GM23338 (cell line): ENCODE measurements at regions not wholly inside any gene's neighbourhood (a gene's known extent, or its start where the extent isn't known, plus 50 kb on each side); places are given as distances from the start of the nearest gene placed in this dataset.

Experiments
- ATAC-seq: fragments of 200-7000 bp; cut with Tn5 transposase; 3 replicates; pipeline ENCODE4 v1.9.1; 2020
- DNase-seq: peaks from one replicate; pipeline ENCODE4 v3.0.0-alpha.2; 2015; ENCODE audit warnings: low spot score
- H2AFZ ChIP-seq: fragments of 200-600 bp; sonication (generic); 2 replicates; pipeline ENCODE4 v1.8.0; 2016; ENCODE audit warnings: antibody characterized with exemption, mild to moderate bottlenecking, moderate library complexity
- H3F3A ChIP-seq: fragments of 200-600 bp; sonication (generic); replicated peaks from 2 replicates; pipeline ENCODE4 v1.8.0; 2017; ENCODE audit warnings: antibody characterized with exemption, mixed run types, low read depth
- H3K27ac ChIP-seq: fragments of 200-600 bp; sonication (generic); 2 replicates; pipeline ENCODE4 v1.6.1; 2016; ENCODE audit warnings: low read depth
- H3K27me3 ChIP-seq: fragments of 200-600 bp; sonication (generic); 2 replicates; pipeline ENCODE4 v1.8.0; 2016; ENCODE audit warnings: mild to moderate bottlenecking, mixed run types, moderate library complexity; ENCODE audit not compliant: insufficient read depth
- H3K36me3 ChIP-seq: fragments of 200-600 bp; sonication (generic); 2 replicates; pipeline ENCODE4 v1.8.0; 2016; ENCODE audit warnings: mild to moderate bottlenecking; ENCODE audit not compliant: insufficient read depth
- H3K4me1 ChIP-seq: fragments of 200-600 bp; sonication (generic); 2 replicates; pipeline ENCODE4 v1.8.0; 2016; ENCODE audit warnings: mild to moderate bottlenecking, moderate library complexity; ENCODE audit not compliant: insufficient read depth
- H3K4me2 ChIP-seq: fragments of 200-600 bp; sonication (generic); 2 replicates; pipeline ENCODE4 v1.7.1; 2017; ENCODE audit warnings: mixed run types
- H3K4me3 ChIP-seq: fragments of 200-600 bp; sonication (generic); 2 replicates; pipeline ENCODE4 v1.6.1; 2016; ENCODE audit warnings: mixed run types
- H3K79me2 ChIP-seq: fragments of 200-600 bp; sonication (generic); replicated peaks from 2 replicates; pipeline ENCODE4 v1.8.0; 2017; ENCODE audit warnings: mild to moderate bottlenecking; ENCODE audit not compliant: insufficient read depth
- H3K9me2 ChIP-seq: fragments of 200-600 bp; sonication (generic); 2 replicates; pipeline ENCODE4 v1.8.0; 2017; ENCODE audit not compliant: insufficient read depth
- H4K20me1 ChIP-seq: fragments of 200-600 bp; sonication (generic); replicated peaks from 2 replicates; pipeline ENCODE4 v1.8.0; 2017; ENCODE audit warnings: mild to moderate bottlenecking; ENCODE audit not compliant: insufficient read depth
- H3K27ac Mint-ChIP-seq: 2 replicates; pipeline ENCODE4 v1.8.0; 2020; ENCODE audit warnings: inconsistent platforms, mild to moderate bottlenecking, moderate library complexity, mixed read lengths
- H3K27me3 Mint-ChIP-seq: 3 replicates; pipeline ENCODE4 v1.8.0; 2022; ENCODE audit warnings: low read depth, mild to moderate bottlenecking, moderate library complexity, mixed read lengths, inconsistent platforms; ENCODE audit not compliant: insufficient read depth, poor library complexity
- H3K36me3 Mint-ChIP-seq: 3 replicates; pipeline ENCODE4 v1.8.0; 2021; ENCODE audit warnings: low read depth, mild to moderate bottlenecking, inconsistent platforms, moderate library complexity, mixed read lengths
- H3K4me1 Mint-ChIP-seq: 3 replicates; pipeline ENCODE4 v1.8.0; 2020; ENCODE audit warnings: mild to moderate bottlenecking, inconsistent platforms, mixed read lengths
- H3K4me3 Mint-ChIP-seq: 3 replicates; pipeline ENCODE4 v1.8.0; 2021; ENCODE audit warnings: moderate library complexity, mild to moderate bottlenecking, inconsistent platforms, mixed read lengths
- H3K9me3 Mint-ChIP-seq: 3 replicates; pipeline ENCODE4 v1.8.0; 2020; ENCODE audit warnings: moderate library complexity, mild to moderate bottlenecking, inconsistent platforms, mixed read lengths
- CREB1 ChIP-seq: fragments of 250-450 bp; sonication (Bioruptor Pico); IDR thresholded peaks from 2 replicates; pipeline ENCODE4 v1.5.0; 2020; ENCODE audit warnings: low read depth, mild to moderate bottlenecking, moderate library complexity
- EZH2 ChIP-seq: fragments of 200-600 bp; sonication (generic); IDR thresholded peaks from one replicate; pipeline ENCODE4 v1.8.0; 2017; ENCODE audit warnings: antibody characterized with exemption, mild to moderate bottlenecking, low read depth; ENCODE audit not compliant: unreplicated experiment
- NANOG ChIP-seq: IDR thresholded peaks from 2 replicates; pipeline ENCODE4 v1.6.1; 2016; ENCODE audit warnings: antibody characterized with exemption, borderline replicate concordance
- STAT1 ChIP-seq: IDR thresholded peaks from one replicate; pipeline ENCODE4 v1.6.1; 2016; ENCODE audit warnings: antibody characterized with exemption; ENCODE audit not compliant: unreplicated experiment
- ZNF114 ChIP-seq: fragments of 250-450 bp; sonication (Bioruptor Pico); IDR thresholded peaks from 2 replicates; pipeline ENCODE4 v1.5.0; 2020; ENCODE audit warnings: mild to moderate bottlenecking, moderate library complexity
- ZNF331 ChIP-seq: fragments of 250-450 bp; sonication (Bioruptor Pico); IDR thresholded peaks from 2 replicates; pipeline ENCODE4 v1.5.0; 2020; ENCODE audit warnings: low read depth, mild to moderate bottlenecking, moderate library complexity
- TF ChIP-seq, protein P1 (sequence below), 2 experiments: fragments of 200-600 bp in 1 of 2; sonication (generic) in 1 of 2; conservative IDR thresholded peaks; 2 replicates each; pipeline versions ENCODE4 v1.5.1 to v1.6.1; 2016 to 2017; ENCODE audit warnings: antibody characterized with exemption in 2 of 2, low read depth in 2 of 2, mild to moderate bottlenecking in 2 of 2, moderate library complexity in 1 of 2
- TF ChIP-seq, protein P2 (sequence below): IDR thresholded peaks from 2 replicates; pipeline ENCODE4 v1.6.1; 2016; ENCODE audit warnings: antibody characterized with exemption
- TF ChIP-seq, protein P3 (sequence below): fragments of 250-450 bp; sonication (Bioruptor Pico); IDR thresholded peaks from 2 replicates; pipeline ENCODE4 v1.5.0; 2020; ENCODE audit warnings: mild to moderate bottlenecking, moderate library complexity
- TF ChIP-seq, protein P4 (sequence below): IDR thresholded peaks from one replicate; pipeline ENCODE4 v1.6.1; 2018; ENCODE audit warnings: antibody characterized with exemption; ENCODE audit not compliant: unreplicated experiment

DNA sequence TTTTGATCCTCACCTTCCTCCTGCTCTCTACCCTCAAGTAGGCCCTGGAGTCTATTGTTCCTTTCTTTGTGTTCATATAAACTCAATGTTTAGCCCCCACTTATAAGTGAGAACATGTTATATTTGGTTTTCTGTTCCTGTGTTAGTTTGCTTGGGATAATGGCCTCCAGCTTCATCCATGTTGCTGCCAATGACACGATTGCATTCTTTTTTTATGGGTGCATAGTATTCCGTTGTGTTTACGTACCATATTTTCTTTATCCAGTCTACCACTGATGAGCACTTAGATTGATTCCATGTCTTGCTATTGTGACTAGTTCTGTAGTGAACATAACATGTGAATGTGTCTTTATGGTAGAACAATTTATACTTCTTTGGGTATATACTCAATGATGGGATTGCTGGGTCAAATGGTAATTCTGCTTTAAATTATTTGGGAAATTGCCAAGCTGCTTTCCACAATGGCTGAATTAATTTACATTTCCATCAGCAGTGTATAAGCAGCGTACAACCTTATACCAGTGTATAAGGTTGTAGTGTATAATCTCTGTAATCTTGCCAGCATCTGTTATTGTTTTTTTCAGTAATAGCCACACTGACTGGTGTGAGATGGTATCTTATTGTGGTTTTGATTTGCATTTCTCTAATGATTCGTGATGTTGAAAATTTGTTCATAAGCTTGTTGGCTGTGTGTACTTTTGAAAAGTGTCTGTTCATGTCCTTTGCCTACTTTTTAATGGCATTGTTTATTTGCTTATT is 288.9 kb downstream of the KCNRG start (continued):
- TF ChIP-seq NANOG: no peak
- TF ChIP-seq, protein P1, sequence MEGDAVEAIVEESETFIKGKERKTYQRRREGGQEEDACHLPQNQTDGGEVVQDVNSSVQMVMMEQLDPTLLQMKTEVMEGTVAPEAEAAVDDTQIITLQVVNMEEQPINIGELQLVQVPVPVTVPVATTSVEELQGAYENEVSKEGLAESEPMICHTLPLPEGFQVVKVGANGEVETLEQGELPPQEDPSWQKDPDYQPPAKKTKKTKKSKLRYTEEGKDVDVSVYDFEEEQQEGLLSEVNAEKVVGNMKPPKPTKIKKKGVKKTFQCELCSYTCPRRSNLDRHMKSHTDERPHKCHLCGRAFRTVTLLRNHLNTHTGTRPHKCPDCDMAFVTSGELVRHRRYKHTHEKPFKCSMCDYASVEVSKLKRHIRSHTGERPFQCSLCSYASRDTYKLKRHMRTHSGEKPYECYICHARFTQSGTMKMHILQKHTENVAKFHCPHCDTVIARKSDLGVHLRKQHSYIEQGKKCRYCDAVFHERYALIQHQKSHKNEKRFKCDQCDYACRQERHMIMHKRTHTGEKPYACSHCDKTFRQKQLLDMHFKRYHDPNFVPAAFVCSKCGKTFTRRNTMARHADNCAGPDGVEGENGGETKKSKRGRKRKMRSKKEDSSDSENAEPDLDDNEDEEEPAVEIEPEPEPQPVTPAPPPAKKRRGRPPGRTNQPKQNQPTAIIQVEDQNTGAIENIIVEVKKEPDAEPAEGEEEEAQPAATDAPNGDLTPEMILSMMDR (conservative IDR thresholded peaks at IDR 0.05; ENCODE audit: low read depth in 2 of 2): no peak
- no peak for TF ChIP-seq STAT1
- no peak for TF ChIP-seq ZNF331
- TF ChIP-seq CREB1 (CRISPR knock-in tag): no peak
- TF ChIP-seq ZNF114 (CRISPR knock-in tag): no peak

DNA sequence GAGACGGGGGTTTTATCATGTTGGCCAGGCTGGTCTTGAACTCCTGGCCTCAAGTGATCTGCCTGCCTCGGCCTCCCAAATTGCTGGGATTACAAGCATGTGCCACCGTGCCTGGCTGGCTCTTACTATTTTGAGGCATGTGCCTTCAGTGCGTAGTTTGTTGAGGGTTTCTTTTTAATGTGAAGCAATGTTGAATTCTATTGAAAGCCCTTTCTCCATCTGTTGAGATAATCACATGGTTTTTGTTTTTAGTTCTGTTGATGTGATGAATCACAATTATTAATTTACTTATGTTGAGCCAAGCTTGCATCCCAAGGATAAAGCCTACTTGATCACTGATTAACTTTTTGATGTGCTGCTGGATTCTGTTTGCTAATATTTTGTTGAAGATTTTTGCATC is 290.9 kb downstream of the KCNRG start:
- H3K4me1 ChIP-seq: peaks cover 6% of the 10 kb centered on the region
- no peaks in the 10 kb centered on the region for H3F3A ChIP-seq
- peaks cover 3% of the 10 kb centered on the region; the same call in 2 of the 3 replicates for H3K9me3 Mint-ChIP-seq
- no peaks in the 10 kb centered on the region; the same call in 1 of the 2 replicates for H4K20me1 ChIP-seq
- no peak overlapping the region for H2AFZ ChIP-seq
- ATAC-seq: no peak
- H3K27ac Mint-ChIP-seq: no peak overlapping the region
- no peak overlapping the region for H3K4me3 ChIP-seq
- H3K27me3 Mint-ChIP-seq: no peaks in the 10 kb centered on the region
- no peaks in the 10 kb centered on the region for H3K36me3 ChIP-seq
- H3K4me3 Mint-ChIP-seq: no peak overlapping the region
- H3K9me2 ChIP-seq: peaks cover 6% of the 10 kb centered on the region; the same call in 1 of the 2 replicates
- DNase-seq: no peak
- H3K4me2 ChIP-seq: no peak overlapping the region
- no peak overlapping the region for H3K27ac ChIP-seq
- no peaks in the 10 kb centered on the region; the same call in 1 of the 2 replicates for H3K27me3 ChIP-seq
- H3K4me1 Mint-ChIP-seq: peaks cover 3% of the 10 kb centered on the region; the same call in 2 of the 3 replicates
- no peaks in the 10 kb centered on the region for H3K79me2 ChIP-seq
- peaks cover 3% of the 10 kb centered on the region; the same call in 2 of the 3 replicates for H3K36me3 Mint-ChIP-seq
- TF ChIP-seq STAT1 (no peak), ZNF331 (no peak), EZH2 (no peak), NANOG (no peak)
- TF ChIP-seq, protein P2, sequence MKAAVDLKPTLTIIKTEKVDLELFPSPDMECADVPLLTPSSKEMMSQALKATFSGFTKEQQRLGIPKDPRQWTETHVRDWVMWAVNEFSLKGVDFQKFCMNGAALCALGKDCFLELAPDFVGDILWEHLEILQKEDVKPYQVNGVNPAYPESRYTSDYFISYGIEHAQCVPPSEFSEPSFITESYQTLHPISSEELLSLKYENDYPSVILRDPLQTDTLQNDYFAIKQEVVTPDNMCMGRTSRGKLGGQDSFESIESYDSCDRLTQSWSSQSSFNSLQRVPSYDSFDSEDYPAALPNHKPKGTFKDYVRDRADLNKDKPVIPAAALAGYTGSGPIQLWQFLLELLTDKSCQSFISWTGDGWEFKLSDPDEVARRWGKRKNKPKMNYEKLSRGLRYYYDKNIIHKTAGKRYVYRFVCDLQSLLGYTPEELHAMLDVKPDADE: no peak
- TF ChIP-seq, protein P3, sequence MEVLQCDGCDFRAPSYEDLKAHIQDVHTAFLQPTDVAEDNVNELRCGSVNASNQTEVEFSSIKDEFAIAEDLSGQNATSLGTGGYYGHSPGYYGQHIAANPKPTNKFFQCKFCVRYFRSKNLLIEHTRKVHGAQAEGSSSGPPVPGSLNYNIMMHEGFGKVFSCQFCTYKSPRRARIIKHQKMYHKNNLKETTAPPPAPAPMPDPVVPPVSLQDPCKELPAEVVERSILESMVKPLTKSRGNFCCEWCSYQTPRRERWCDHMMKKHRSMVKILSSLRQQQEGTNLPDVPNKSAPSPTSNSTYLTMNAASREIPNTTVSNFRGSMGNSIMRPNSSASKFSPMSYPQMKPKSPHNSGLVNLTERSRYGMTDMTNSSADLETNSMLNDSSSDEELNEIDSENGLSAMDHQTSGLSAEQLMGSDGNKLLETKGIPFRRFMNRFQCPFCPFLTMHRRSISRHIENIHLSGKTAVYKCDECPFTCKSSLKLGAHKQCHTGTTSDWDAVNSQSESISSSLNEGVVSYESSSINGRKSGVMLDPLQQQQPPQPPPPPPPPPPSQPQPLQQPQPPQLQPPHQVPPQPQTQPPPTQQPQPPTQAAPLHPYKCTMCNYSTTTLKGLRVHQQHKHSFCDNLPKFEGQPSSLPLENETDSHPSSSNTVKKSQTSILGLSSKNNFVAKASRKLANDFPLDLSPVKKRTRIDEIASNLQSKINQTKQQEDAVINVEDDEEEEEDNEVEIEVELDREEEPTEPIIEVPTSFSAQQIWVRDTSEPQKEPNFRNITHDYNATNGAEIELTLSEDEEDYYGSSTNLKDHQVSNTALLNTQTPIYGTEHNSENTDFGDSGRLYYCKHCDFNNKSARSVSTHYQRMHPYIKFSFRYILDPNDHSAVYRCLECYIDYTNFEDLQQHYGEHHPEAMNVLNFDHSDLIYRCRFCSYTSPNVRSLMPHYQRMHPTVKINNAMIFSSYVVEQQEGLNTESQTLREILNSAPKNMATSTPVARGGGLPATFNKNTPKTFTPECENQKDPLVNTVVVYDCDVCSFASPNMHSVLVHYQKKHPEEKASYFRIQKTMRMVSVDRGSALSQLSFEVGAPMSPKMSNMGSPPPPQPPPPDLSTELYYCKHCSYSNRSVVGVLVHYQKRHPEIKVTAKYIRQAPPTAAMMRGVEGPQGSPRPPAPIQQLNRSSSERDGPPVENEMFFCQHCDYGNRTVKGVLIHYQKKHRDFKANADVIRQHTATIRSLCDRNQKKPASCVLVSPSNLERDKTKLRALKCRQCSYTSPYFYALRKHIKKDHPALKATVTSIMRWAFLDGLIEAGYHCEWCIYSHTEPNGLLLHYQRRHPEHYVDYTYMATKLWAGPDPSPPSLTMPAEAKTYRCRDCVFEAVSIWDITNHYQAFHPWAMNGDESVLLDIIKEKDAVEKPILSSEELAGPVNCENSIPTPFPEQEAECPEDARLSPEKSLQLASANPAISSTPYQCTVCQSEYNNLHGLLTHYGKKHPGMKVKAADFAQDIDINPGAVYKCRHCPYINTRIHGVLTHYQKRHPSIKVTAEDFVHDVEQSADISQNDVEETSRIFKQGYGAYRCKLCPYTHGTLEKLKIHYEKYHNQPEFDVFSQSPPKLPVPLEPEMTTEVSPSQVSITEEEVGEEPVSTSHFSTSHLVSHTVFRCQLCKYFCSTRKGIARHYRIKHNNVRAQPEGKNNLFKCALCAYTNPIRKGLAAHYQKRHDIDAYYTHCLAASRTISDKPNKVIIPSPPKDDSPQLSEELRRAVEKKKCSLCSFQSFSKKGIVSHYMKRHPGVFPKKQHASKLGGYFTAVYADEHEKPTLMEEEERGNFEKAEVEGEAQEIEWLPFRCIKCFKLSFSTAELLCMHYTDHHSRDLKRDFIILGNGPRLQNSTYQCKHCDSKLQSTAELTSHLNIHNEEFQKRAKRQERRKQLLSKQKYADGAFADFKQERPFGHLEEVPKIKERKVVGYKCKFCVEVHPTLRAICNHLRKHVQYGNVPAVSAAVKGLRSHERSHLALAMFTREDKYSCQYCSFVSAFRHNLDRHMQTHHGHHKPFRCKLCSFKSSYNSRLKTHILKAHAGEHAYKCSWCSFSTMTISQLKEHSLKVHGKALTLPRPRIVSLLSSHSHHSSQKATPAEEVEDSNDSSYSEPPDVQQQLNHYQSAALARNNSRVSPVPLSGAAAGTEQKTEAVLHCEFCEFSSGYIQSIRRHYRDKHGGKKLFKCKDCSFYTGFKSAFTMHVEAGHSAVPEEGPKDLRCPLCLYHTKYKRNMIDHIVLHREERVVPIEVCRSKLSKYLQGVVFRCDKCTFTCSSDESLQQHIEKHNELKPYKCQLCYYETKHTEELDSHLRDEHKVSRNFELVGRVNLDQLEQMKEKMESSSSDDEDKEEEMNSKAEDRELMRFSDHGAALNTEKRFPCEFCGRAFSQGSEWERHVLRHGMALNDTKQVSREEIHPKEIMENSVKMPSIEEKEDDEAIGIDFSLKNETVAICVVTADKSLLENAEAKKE (CRISPR knock-in tag): no peak
- TF ChIP-seq, protein P4, sequence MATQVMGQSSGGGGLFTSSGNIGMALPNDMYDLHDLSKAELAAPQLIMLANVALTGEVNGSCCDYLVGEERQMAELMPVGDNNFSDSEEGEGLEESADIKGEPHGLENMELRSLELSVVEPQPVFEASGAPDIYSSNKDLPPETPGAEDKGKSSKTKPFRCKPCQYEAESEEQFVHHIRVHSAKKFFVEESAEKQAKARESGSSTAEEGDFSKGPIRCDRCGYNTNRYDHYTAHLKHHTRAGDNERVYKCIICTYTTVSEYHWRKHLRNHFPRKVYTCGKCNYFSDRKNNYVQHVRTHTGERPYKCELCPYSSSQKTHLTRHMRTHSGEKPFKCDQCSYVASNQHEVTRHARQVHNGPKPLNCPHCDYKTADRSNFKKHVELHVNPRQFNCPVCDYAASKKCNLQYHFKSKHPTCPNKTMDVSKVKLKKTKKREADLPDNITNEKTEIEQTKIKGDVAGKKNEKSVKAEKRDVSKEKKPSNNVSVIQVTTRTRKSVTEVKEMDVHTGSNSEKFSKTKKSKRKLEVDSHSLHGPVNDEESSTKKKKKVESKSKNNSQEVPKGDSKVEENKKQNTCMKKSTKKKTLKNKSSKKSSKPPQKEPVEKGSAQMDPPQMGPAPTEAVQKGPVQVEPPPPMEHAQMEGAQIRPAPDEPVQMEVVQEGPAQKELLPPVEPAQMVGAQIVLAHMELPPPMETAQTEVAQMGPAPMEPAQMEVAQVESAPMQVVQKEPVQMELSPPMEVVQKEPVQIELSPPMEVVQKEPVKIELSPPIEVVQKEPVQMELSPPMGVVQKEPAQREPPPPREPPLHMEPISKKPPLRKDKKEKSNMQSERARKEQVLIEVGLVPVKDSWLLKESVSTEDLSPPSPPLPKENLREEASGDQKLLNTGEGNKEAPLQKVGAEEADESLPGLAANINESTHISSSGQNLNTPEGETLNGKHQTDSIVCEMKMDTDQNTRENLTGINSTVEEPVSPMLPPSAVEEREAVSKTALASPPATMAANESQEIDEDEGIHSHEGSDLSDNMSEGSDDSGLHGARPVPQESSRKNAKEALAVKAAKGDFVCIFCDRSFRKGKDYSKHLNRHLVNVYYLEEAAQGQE: no peak
